ENCODE measurements at regions not wholly inside any gene's neighbourhood (a gene's known extent, or its start where the extent isn't known, plus 50 kb on each side); places are given as distances from the start of the nearest gene placed in this dataset.
"Not testable (repeated sequence)": the region's sequence is repeated elsewhere in the genome, so short reads cannot be mapped to it uniquely, and the experiment has no call there.

GRCh38 chr12:76971216-76971879 is 92.5 kb upstream of the CSRP2 start:
- POLR2A ChIA-PET (ENCODE audit: low non-redundant PET); H3K27ac ChIP-seq; DNase-seq (ENCODE audit: low spot score); CTCF ChIA-PET: not testable (repeated sequence)

- POLR2A ChIA-PET (ENCODE audit: low non-redundant PET), result no interaction called here
- H3K27ac ChIP-seq, result no peak overlapping the region
- CTCF ChIA-PET, result interaction anchor here (0.5 to 0.7 kb wide), 2 partner anchors 27 to 42 kb away, joined by 3 to 4 read pairs; no protein-coding TSS in a partner anchor
- TF ChIP-seq CTCF (conservative IDR thresholded peaks at IDR 0.05; ENCODE audit: low read depth), result no peak
- DNase-seq (ENCODE audit: low spot score), result no peak
Measured at GRCh38 chr12:76967181-76967885, 88.5 kb upstream of the CSRP2 start.

GRCh38 chr12:76964784-76965571 is 86.2 kb upstream of the CSRP2 start:
- CTCF ChIA-PET, result interaction anchor here (1.8 kb wide), 1 partner anchor 46 kb away, joined by 6 read pairs; no protein-coding TSS in a partner anchor
- TF ChIP-seq CTCF (conservative IDR thresholded peaks at IDR 0.05; ENCODE audit: low read depth), result no peak
- DNase-seq (ENCODE audit: low spot score), result peak; percentile 64
- POLR2A ChIA-PET (ENCODE audit: low non-redundant PET), result no interaction called here
- H3K27ac ChIP-seq, result no peak overlapping the region

GRCh38 chr12:76962099-76962498 is 83.3 kb upstream of the CSRP2 start:
- TF ChIP-seq CTCF (conservative IDR thresholded peaks at IDR 0.05; ENCODE audit: low read depth), result no peak
- no peak overlapping the region for H3K27ac ChIP-seq
- ChIA-PET POLR2A (ENCODE audit: low non-redundant PET) (no interaction called here), CTCF (no interaction called here)
- no peak for DNase-seq (ENCODE audit: low spot score)

- ChIA-PET CTCF (interaction anchor here (3.3 kb wide), 1 partner anchor 54 kb away, joined by 15 read pairs; no protein-coding TSS in a partner anchor), POLR2A (ENCODE audit: low non-redundant PET) (no interaction called here)
- no peak for TF ChIP-seq CTCF (conservative IDR thresholded peaks at IDR 0.05; ENCODE audit: low read depth)
- no peak overlapping the region for H3K27ac ChIP-seq
- no peak for DNase-seq (ENCODE audit: low spot score)
Measured at GRCh38 chr12:76957301-76957700, 78.5 kb upstream of the CSRP2 start.

- ChIA-PET POLR2A (ENCODE audit: low non-redundant PET) (no interaction called here), CTCF (interaction anchor here (0.5 to 4.0 kb wide), 7 partner anchors 52 to 976 kb away, joined by 3 to 46 read pairs (median 3); no protein-coding TSS in a partner anchor)
- no peak overlapping the region for H3K27ac ChIP-seq
- no peak for TF ChIP-seq CTCF (conservative IDR thresholded peaks at IDR 0.05; ENCODE audit: low read depth)
- DNase-seq (ENCODE audit: low spot score), result peak; percentile 60
Measured at GRCh38 chr12:76952995-76953394, 74.2 kb upstream of the CSRP2 start.
